Fibroblast of skin of right biceps (primary cell): ENCODE measurements at regions not wholly inside any gene's neighbourhood (a gene's known extent, or its start where the extent isn't known, plus 50 kb on each side); places are given as distances from the start of the nearest gene placed in this dataset.

Experiments used
- DNase-seq: peaks from one replicate; pipeline ENCODE4 v3.0.0-alpha.2; 2013

GRCh38 chr11:11135820-11136476 lies 217.1 kb downstream of the CSNK2A3 start:
- DNase-seq: no peak

- no peak for DNase-seq
Observed at GRCh38 chr11:11129118-11129517, 223.9 kb downstream of the CSNK2A3 start.

- DNase-seq: no peak
Observed at GRCh38 chr11:11125618-11126017, 227.4 kb downstream of the CSNK2A3 start.

- no peak for DNase-seq
Observed at GRCh38 chr11:11122749-11123148, 230.3 kb downstream of the CSNK2A3 start.

GRCh38 chr11:11119917-11120316 lies 233.1 kb downstream of the CSNK2A3 start:
- no peak for DNase-seq

GRCh38 chr11:11117730-11118129 lies 235.3 kb downstream of the CSNK2A3 start:
- no peak for DNase-seq

- no peak for DNase-seq
Observed at GRCh38 chr11:11115475-11115874, 237.6 kb downstream of the CSNK2A3 start.

- no peak for DNase-seq
Observed at GRCh38 chr11:11113626-11114025, 239.4 kb downstream of the CSNK2A3 start.

- no peak for DNase-seq
Observed at GRCh38 chr11:11108026-11108425, 245.0 kb downstream of the CSNK2A3 start.

GRCh38 chr11:11107076-11107723 lies 245.8 kb downstream of the CSNK2A3 start:
- no peak for DNase-seq

- DNase-seq: no peak
Observed at GRCh38 chr11:11105361-11105760, 247.5 kb upstream of the ZBED5 start.

GRCh38 chr11:11095831-11096723 lies 238.2 kb upstream of the ZBED5 start:
- DNase-seq: no peak

GRCh38 chr11:11090495-11090894 lies 232.6 kb upstream of the ZBED5 start:
- no peak for DNase-seq

- DNase-seq: no peak
Observed at GRCh38 chr11:11089805-11090204, 232.0 kb upstream of the ZBED5 start.

- DNase-seq: no peak
Observed at GRCh38 chr11:11086979-11087378, 229.1 kb upstream of the ZBED5 start.

- DNase-seq: no peak
Observed at GRCh38 chr11:11085580-11085979, 227.7 kb upstream of the ZBED5 start.

GRCh38 chr11:11084337-11084736 lies 226.5 kb upstream of the ZBED5 start:
- DNase-seq: no peak

- no peak for DNase-seq
Observed at GRCh38 chr11:11083441-11083840, 225.6 kb upstream of the ZBED5 start.

- DNase-seq: no peak
Observed at GRCh38 chr11:11082646-11083045, 224.8 kb upstream of the ZBED5 start.

GRCh38 chr11:11081776-11082175 lies 223.9 kb upstream of the ZBED5 start:
- DNase-seq: no peak

GRCh38 chr11:11081288-11081687 lies 223.4 kb upstream of the ZBED5 start:
- no peak for DNase-seq

GRCh38 chr11:11078344-11079086 lies 220.7 kb upstream of the ZBED5 start:
- no peak for DNase-seq

GRCh38 chr11:11077898-11078297 lies 220.0 kb upstream of the ZBED5 start:
- no peak for DNase-seq
